ENCODE measurements at regions not wholly inside any gene's neighbourhood (a gene's known extent, or its start where the extent isn't known, plus 50 kb on each side); places are given as distances from the start of the nearest gene placed in this dataset.

DNA sequence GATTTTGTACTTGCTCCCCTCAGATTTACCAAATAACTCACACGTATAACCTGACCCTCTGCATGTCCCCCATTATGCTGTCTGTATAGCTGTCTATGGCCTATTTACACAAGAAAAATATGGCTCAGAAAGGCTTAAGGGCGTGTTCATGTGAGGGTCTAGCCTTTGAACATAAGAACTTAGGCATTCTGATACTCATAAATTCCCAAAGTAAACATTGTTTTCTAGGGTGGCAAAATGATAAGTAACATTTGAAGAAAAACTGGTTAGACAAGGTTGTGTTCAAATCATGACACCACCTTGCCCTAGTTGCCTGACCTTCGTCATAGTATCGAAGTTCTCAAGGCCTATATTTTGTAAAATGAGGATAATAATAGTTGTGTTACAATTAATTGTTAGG, 394.6 kb downstream of the LRRIQ3 start (continued):
- TF ChIP-seq, protein P1, sequence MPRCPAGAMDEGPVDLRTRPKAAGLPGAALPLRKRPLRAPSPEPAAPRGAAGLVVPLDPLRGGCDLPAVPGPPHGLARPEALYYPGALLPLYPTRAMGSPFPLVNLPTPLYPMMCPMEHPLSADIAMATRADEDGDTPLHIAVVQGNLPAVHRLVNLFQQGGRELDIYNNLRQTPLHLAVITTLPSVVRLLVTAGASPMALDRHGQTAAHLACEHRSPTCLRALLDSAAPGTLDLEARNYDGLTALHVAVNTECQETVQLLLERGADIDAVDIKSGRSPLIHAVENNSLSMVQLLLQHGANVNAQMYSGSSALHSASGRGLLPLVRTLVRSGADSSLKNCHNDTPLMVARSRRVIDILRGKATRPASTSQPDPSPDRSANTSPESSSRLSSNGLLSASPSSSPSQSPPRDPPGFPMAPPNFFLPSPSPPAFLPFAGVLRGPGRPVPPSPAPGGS (IDR thresholded peaks at IDR 0.05), result no peak
- TF ChIP-seq JUNB (IDR thresholded peaks at IDR 0.05), result no peak
- no peak for TF ChIP-seq EP300 (IDR thresholded peaks at IDR 0.05)
- TF ChIP-seq MAZ (IDR thresholded peaks at IDR 0.05; ENCODE audit: borderline replicate concordance, low read depth, low read length), result no peak

DNA sequence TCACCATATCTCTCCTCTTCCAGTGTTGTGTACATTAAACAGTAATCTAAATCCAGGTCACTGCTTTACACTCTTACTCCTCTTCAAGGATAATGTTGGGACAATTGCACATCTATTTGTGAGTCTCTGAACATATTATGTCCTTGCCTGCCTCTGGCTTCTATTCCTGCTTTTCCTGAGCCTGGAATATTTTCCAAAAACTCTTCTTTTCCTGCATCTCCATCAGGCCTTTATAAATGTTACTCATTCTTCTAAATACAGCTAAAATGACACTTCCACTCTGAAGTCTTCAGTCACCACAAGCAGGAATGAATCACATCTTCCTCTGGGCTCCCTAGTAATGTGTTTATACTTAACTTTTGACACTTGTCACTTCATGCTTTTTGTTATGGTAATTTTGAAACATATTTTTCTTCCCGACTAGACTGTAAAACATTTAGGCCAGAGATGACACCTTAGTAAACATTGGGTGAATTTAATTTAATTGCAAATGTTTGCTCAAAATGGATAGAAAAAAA, 396.0 kb downstream of the LRRIQ3 start:
- no peak for FAIRE-seq
- no peak overlapping the region for H3K4me2 ChIP-seq

DNA sequence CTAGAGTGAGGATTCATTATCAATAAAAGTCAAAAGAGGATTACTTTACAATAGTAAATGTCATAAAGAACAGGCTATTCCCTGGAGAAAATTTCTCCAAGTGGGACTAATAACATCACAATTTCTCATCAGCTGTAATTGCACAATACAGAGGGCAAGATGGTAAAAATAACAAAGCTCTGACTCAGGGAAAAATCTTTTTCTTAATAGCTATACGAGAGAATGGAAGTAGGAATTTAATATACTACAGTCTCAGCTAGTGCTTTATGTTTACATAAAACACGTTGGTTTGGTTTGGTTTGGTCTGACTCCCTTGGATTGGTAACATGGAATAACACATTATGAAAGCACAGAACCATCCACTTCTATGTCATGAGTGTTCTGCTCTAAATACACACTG, 397.6 kb downstream of the LRRIQ3 start:
- Histone ChIP-seq H3K4me3 (no peak overlapping the region), H3K4me1 (peaks cover 5% of the 10 kb centered on the region; the same call in 1 of the 3 replicates), H3K9me3 (no peaks in the 10 kb centered on the region), H3K27ac (no peak overlapping the region), H3K4me2 (peak overlapping the region; percentile 19; the same call in 2 of the 3 replicates)
- no peak for FAIRE-seq
- TF ChIP-seq JUNB (IDR thresholded peaks at IDR 0.05), result peak; percentile 26; the same call in 1 of the 2 replicates
- peak; percentile 41 to 50; a peak in 2 of 4 replicates for TF ChIP-seq CEBPB (IDR thresholded peaks at IDR 0.05)
- no peak for TF ChIP-seq ESRRA (IDR thresholded peaks at IDR 0.05; ENCODE audit: borderline replicate concordance, low read length)
- ChIA-PET CTCF (no interaction called here), POLR2A (no interaction called here)
- no peak for DNase-seq (ENCODE audit: low read depth in 1 of 2, low spot score in 1 of 2)
- WGBS (ENCODE audit: missing lambda C conversion rate), result 7% methylated on average over 2 of the region's 2 CpGs
- no peak for ATAC-seq

More for the DNA sequence above, 396.0 kb downstream of the LRRIQ3 start:
- ChIA-PET POLR2A (no interaction called here), CTCF (no interaction called here)
- 21% methylated on average over 1 of the region's 1 CpG for WGBS (ENCODE audit: missing lambda C conversion rate)
- Histone ChIP-seq H3K4me3 (no peak overlapping the region), H3K4me1 (peaks cover 5% of the 10 kb centered on the region; the same call in 1 of the 3 replicates), H3K27ac (no peak overlapping the region), H3K9me3 (no peaks in the 10 kb centered on the region)
- TF ChIP-seq FOXS1 (CRISPR knock-in tag; IDR thresholded peaks at IDR 0.05) (no peak), HEYL (CRISPR knock-in tag; IDR thresholded peaks at IDR 0.05) (no peak), ZFP36 (IDR thresholded peaks at IDR 0.05; ENCODE audit: borderline replicate concordance, partially characterized antibody) (no peak), JUN (IDR thresholded peaks at IDR 0.05) (no peak), FOSB (CRISPR knock-in tag; IDR thresholded peaks at IDR 0.05) (no peak), SREBF2 (IDR thresholded peaks at IDR 0.05) (no peak), RARB (CRISPR knock-in tag; IDR thresholded peaks at IDR 0.05) (no peak), HDAC2 (IDR thresholded peaks at IDR 0.05) (no peak), TFCP2L1 (CRISPR knock-in tag; IDR thresholded peaks at IDR 0.05) (no peak)
- TF ChIP-seq, protein P2, sequence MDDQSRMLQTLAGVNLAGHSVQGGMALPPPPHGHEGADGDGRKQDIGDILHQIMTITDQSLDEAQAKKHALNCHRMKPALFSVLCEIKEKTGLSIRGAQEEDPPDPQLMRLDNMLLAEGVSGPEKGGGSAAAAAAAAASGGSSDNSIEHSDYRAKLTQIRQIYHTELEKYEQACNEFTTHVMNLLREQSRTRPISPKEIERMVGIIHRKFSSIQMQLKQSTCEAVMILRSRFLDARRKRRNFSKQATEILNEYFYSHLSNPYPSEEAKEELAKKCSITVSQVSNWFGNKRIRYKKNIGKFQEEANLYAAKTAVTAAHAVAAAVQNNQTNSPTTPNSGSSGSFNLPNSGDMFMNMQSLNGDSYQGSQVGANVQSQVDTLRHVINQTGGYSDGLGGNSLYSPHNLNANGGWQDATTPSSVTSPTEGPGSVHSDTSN (IDR thresholded peaks at IDR 0.05), result no peak
- TF ChIP-seq, protein P1 (IDR thresholded peaks at IDR 0.05), result no peak
- TF ChIP-seq, protein P3, sequence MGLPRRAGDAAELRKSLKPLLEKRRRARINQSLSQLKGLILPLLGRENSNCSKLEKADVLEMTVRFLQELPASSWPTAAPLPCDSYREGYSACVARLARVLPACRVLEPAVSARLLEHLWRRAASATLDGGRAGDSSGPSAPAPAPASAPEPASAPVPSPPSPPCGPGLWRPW (IDR thresholded peaks at IDR 0.05), result no peak
- ATAC-seq, result no peak
- DNase-seq (ENCODE audit: low read depth in 1 of 2, low spot score in 1 of 2), result no peak

DNA sequence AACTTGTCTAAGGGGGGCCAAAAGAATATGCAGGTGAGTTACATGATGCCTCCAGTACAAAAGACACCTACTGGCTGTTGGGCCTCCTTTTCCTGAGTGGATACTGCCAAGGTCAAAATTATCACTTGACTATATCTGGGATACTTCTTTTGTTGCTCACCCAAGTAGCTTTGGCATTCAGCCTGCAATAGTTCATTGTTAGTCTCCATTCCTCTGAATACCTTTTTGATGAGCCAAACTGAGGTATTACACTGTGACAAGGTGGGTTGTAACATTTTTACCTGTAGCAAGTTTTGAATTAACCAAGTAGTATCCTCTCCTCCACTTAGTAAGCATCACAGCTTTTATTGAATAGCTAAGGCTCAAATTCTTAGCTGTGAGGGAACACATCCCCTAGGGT, 408.0 kb downstream of the LRRIQ3 start:
- no peaks in the 10 kb centered on the region for H3K4me1 ChIP-seq
- H3K27ac ChIP-seq, result no peak overlapping the region
- no peak overlapping the region for H3K4me2 ChIP-seq
- POLR2A ChIA-PET, result no interaction called here
- TF ChIP-seq SREBF2 (IDR thresholded peaks at IDR 0.05) (no peak), FOSL2 (IDR thresholded peaks at IDR 0.05) (no peak), FOSL2 (CRISPR knock-in tag; IDR thresholded peaks at IDR 0.05) (no peak), CBX8 (IDR thresholded peaks at IDR 0.05) (no peak), TP53 (CRISPR knock-in tag; IDR thresholded peaks at IDR 0.05) (no peak), NFE2L2 (conservative IDR thresholded peaks at IDR 0.05; ENCODE audit: low read length) (no peak), MAFK (IDR thresholded peaks at IDR 0.05; ENCODE audit: partially characterized antibody) (no peak), FOXS1 (CRISPR knock-in tag; IDR thresholded peaks at IDR 0.05) (no peak)
- TF ChIP-seq, protein P4, sequence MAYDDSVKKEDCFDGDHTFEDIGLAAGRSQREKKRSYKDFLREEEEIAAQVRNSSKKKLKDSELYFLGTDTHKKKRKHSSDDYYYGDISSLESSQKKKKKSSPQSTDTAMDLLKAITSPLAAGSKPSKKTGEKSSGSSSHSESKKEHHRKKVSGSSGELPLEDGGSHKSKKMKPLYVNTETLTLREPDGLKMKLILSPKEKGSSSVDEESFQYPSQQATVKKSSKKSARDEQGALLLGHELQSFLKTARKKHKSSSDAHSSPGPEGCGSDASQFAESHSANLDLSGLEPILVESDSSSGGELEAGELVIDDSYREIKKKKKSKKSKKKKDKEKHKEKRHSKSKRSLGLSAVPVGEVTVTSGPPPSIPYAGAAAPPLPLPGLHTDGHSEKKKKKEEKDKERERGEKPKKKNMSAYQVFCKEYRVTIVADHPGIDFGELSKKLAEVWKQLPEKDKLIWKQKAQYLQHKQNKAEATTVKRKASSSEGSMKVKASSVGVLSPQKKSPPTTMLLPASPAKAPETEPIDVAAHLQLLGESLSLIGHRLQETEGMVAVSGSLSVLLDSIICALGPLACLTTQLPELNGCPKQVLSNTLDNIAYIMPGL (CRISPR knock-in tag; IDR thresholded peaks at IDR 0.05; ENCODE audit: borderline replicate concordance), result no peak
- TF ChIP-seq, protein P5, sequence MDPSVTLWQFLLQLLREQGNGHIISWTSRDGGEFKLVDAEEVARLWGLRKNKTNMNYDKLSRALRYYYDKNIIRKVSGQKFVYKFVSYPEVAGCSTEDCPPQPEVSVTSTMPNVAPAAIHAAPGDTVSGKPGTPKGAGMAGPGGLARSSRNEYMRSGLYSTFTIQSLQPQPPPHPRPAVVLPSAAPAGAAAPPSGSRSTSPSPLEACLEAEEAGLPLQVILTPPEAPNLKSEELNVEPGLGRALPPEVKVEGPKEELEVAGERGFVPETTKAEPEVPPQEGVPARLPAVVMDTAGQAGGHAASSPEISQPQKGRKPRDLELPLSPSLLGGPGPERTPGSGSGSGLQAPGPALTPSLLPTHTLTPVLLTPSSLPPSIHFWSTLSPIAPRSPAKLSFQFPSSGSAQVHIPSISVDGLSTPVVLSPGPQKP (IDR thresholded peaks at IDR 0.05; ENCODE audit: low read depth, low read length), result no peak
- TF ChIP-seq, protein P6, sequence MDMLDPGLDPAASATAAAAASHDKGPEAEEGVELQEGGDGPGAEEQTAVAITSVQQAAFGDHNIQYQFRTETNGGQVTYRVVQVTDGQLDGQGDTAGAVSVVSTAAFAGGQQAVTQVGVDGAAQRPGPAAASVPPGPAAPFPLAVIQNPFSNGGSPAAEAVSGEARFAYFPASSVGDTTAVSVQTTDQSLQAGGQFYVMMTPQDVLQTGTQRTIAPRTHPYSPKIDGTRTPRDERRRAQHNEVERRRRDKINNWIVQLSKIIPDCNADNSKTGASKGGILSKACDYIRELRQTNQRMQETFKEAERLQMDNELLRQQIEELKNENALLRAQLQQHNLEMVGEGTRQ (IDR thresholded peaks at IDR 0.05), result no peak
- CTCF ChIA-PET, result no interaction called here
- H3K9me3 ChIP-seq, result no peaks in the 10 kb centered on the region
- ATAC-seq (no peak), DNase-seq (ENCODE audit: low read depth in 1 of 2, low spot score in 1 of 2) (no peak), FAIRE-seq (no peak)
- no peak overlapping the region for H3K4me3 ChIP-seq
